ENCODE measurements at regions not wholly inside any gene's neighbourhood (a gene's known extent, or its start where the extent isn't known, plus 50 kb on each side); places are given as distances from the start of the nearest gene placed in this dataset.

GRCh38 chr6:169935861-169936260 lies 184.4 kb downstream of the ERMARD start:
- H3K27ac ChIP-seq (ENCODE audit: low read depth, low read length) = no peak overlapping the region
- no peaks in the 10 kb centered on the region for H3K79me2 ChIP-seq (ENCODE audit: control insufficient read depth, insufficient read depth, low read length, poor library complexity)
- H3K23ac ChIP-seq (ENCODE audit: low read length) = no peak overlapping the region
- no peak for DNase-seq
- H3K27me3 ChIP-seq (ENCODE audit: insufficient read depth, low read length) = no peaks in the 10 kb centered on the region
- H3K36me3 ChIP-seq (ENCODE audit: control insufficient read depth in 1 of 2, insufficient read depth in 2 of 2, low read length in 2 of 2) = no peaks in the 10 kb centered on the region
- H4K12ac ChIP-seq (ENCODE audit: low read depth, low read length) = no peak overlapping the region
- no peak overlapping the region for H3K4me2 ChIP-seq (ENCODE audit: low read length)
- H3K4me3 ChIP-seq (ENCODE audit: low read depth, low read length) = no peak overlapping the region
- H4K8ac ChIP-seq (ENCODE audit: low read depth, low read length) = no peak overlapping the region
- H2BK5ac ChIP-seq (ENCODE audit: low read depth, low read length, poor library complexity) = no peak overlapping the region
- H3K18ac ChIP-seq (ENCODE audit: low read length) = no peak overlapping the region
- H2BK12ac ChIP-seq (ENCODE audit: low read length) = no peak overlapping the region
- peaks cover 18 to 25% of the 10 kb centered on the region in 2 experiments for H3K4me1 ChIP-seq (ENCODE audit: control insufficient read depth in 1 of 2, insufficient read depth in 2 of 2, low read length in 2 of 2)
- no peak overlapping the region for H3K9ac ChIP-seq (ENCODE audit: low read length)
- H2AK5ac ChIP-seq (ENCODE audit: low read length) = no peak overlapping the region
- H3K79me1 ChIP-seq (ENCODE audit: low read length) = peaks cover 3% of the 10 kb centered on the region
- no peak overlapping the region for H3K4ac ChIP-seq (ENCODE audit: low read depth, low read length)
- H2AFZ ChIP-seq (ENCODE audit: insufficient read depth, low read length, poor library complexity) = no peak overlapping the region
- H3K9me3 ChIP-seq (ENCODE audit: insufficient read depth, low read depth, low read length) = no peaks in the 10 kb centered on the region
- H2BK120ac ChIP-seq (ENCODE audit: insufficient read depth, low read length, poor library complexity) = no peak overlapping the region
- H4K91ac ChIP-seq (ENCODE audit: low read depth, low read length) = no peak overlapping the region
- no peak overlapping the region for H3K14ac ChIP-seq (ENCODE audit: low read length)
- WGBS (ENCODE audit: extremely low coverage, insufficient coverage, insufficient read length) = no CpG with 5 or more reads among the region's 8 CpGs

- no peak overlapping the region for H3K14ac ChIP-seq (ENCODE audit: low read length)
- no peak overlapping the region for H3K9ac ChIP-seq (ENCODE audit: low read length)
- peaks cover 16 to 22% of the 10 kb centered on the region in 2 experiments for H3K4me1 ChIP-seq (ENCODE audit: control insufficient read depth in 1 of 2, insufficient read depth in 2 of 2, low read length in 2 of 2)
- H4K8ac ChIP-seq (ENCODE audit: low read depth, low read length) = no peak overlapping the region
- no peak overlapping the region for H3K23ac ChIP-seq (ENCODE audit: low read length)
- H2BK12ac ChIP-seq (ENCODE audit: low read length) = no peak overlapping the region
- no peak overlapping the region for H2BK120ac ChIP-seq (ENCODE audit: insufficient read depth, low read length, poor library complexity)
- no peak overlapping the region for H4K12ac ChIP-seq (ENCODE audit: low read depth, low read length)
- peaks cover 3% of the 10 kb centered on the region for H3K79me1 ChIP-seq (ENCODE audit: low read length)
- H4K91ac ChIP-seq (ENCODE audit: low read depth, low read length) = no peak overlapping the region
- H3K4me3 ChIP-seq (ENCODE audit: low read depth, low read length) = no peak overlapping the region
- no peak overlapping the region for H3K27ac ChIP-seq (ENCODE audit: low read depth, low read length)
- no peak overlapping the region for H3K18ac ChIP-seq (ENCODE audit: low read length)
- H3K27me3 ChIP-seq (ENCODE audit: insufficient read depth, low read length) = no peaks in the 10 kb centered on the region
- H2BK5ac ChIP-seq (ENCODE audit: low read depth, low read length, poor library complexity) = no peak overlapping the region
- WGBS (ENCODE audit: extremely low coverage, insufficient coverage, insufficient read length) = no CpG with 5 or more reads among the region's 14 CpGs
- DNase-seq = no peak
- no peaks in the 10 kb centered on the region for H3K9me3 ChIP-seq (ENCODE audit: insufficient read depth, low read depth, low read length)
- H3K4ac ChIP-seq (ENCODE audit: low read depth, low read length) = no peak overlapping the region
- H3K79me2 ChIP-seq (ENCODE audit: control insufficient read depth, insufficient read depth, low read length, poor library complexity) = no peaks in the 10 kb centered on the region
- H2AFZ ChIP-seq (ENCODE audit: insufficient read depth, low read length, poor library complexity) = no peak overlapping the region
- H3K4me2 ChIP-seq (ENCODE audit: low read length) = no peak overlapping the region
- no peak overlapping the region for H2AK5ac ChIP-seq (ENCODE audit: low read length)
- H3K36me3 ChIP-seq (ENCODE audit: control insufficient read depth in 1 of 2, insufficient read depth in 2 of 2, low read length in 2 of 2) = no peaks in the 10 kb centered on the region
Measured at GRCh38 chr6:169935348-169935718, 183.9 kb downstream of the ERMARD start.

GRCh38 chr6:169934699-169935347 lies 183.4 kb downstream of the ERMARD start:
- Histone ChIP-seq H3K4me1 (ENCODE audit: control insufficient read depth in 1 of 2, insufficient read depth in 2 of 2, low read length in 2 of 2) (peaks cover 14 to 20% of the 10 kb centered on the region in 2 experiments), H4K12ac (ENCODE audit: low read depth, low read length) (no peak overlapping the region), H3K79me1 (ENCODE audit: low read length) (peaks cover 3% of the 10 kb centered on the region), H2BK12ac (ENCODE audit: low read length) (no peak overlapping the region), H2BK120ac (ENCODE audit: insufficient read depth, low read length, poor library complexity) (no peak overlapping the region), H3K79me2 (ENCODE audit: control insufficient read depth, insufficient read depth, low read length, poor library complexity) (no peaks in the 10 kb centered on the region), H4K8ac (ENCODE audit: low read depth, low read length) (no peak overlapping the region), H3K27me3 (ENCODE audit: insufficient read depth, low read length) (no peaks in the 10 kb centered on the region), H2BK5ac (ENCODE audit: low read depth, low read length, poor library complexity) (no peak overlapping the region), H3K9ac (ENCODE audit: low read length) (no peak overlapping the region), H3K4me3 (ENCODE audit: low read depth, low read length) (no peak overlapping the region), H3K9me3 (ENCODE audit: insufficient read depth, low read depth, low read length) (peaks cover under 1% of the 10 kb centered on the region), H3K36me3 (ENCODE audit: control insufficient read depth in 1 of 2, insufficient read depth in 2 of 2, low read length in 2 of 2) (no peaks in the 10 kb centered on the region), H3K4me2 (ENCODE audit: low read length) (no peak overlapping the region), H2AK5ac (ENCODE audit: low read length) (no peak overlapping the region), H4K91ac (ENCODE audit: low read depth, low read length) (no peak overlapping the region), H3K4ac (ENCODE audit: low read depth, low read length) (no peak overlapping the region), H2AFZ (ENCODE audit: insufficient read depth, low read length, poor library complexity) (no peak overlapping the region), H3K27ac (ENCODE audit: low read depth, low read length) (no peak overlapping the region), H3K14ac (ENCODE audit: low read length) (no peak overlapping the region), H3K18ac (ENCODE audit: low read length) (no peak overlapping the region), H3K23ac (ENCODE audit: low read length) (no peak overlapping the region)
- WGBS (ENCODE audit: extremely low coverage, insufficient coverage, insufficient read length) = no CpG with 5 or more reads among the region's 22 CpGs
- no peak for DNase-seq

GRCh38 chr6:169933839-169934698 lies 182.6 kb downstream of the ERMARD start:
- Histone ChIP-seq H2BK12ac (ENCODE audit: low read length) (no peak overlapping the region), H3K27me3 (ENCODE audit: insufficient read depth, low read length) (no peaks in the 10 kb centered on the region), H3K18ac (ENCODE audit: low read length) (no peak overlapping the region), H3K9ac (ENCODE audit: low read length) (no peak overlapping the region), H3K79me2 (ENCODE audit: control insufficient read depth, insufficient read depth, low read length, poor library complexity) (no peaks in the 10 kb centered on the region), H2BK5ac (ENCODE audit: low read depth, low read length, poor library complexity) (no peak overlapping the region), H4K12ac (ENCODE audit: low read depth, low read length) (no peak overlapping the region), H4K8ac (ENCODE audit: low read depth, low read length) (no peak overlapping the region), H3K79me1 (ENCODE audit: low read length) (no peaks in the 10 kb centered on the region), H3K27ac (ENCODE audit: low read depth, low read length) (no peak overlapping the region), H3K4me3 (ENCODE audit: low read depth, low read length) (no peak overlapping the region), H2BK120ac (ENCODE audit: insufficient read depth, low read length, poor library complexity) (no peak overlapping the region), H3K4me2 (ENCODE audit: low read length) (no peak overlapping the region), H3K23ac (ENCODE audit: low read length) (no peak overlapping the region), H3K9me3 (ENCODE audit: insufficient read depth, low read depth, low read length) (peaks cover 8% of the 10 kb centered on the region), H4K91ac (ENCODE audit: low read depth, low read length) (peak overlapping the region; percentile 9), H2AFZ (ENCODE audit: insufficient read depth, low read length, poor library complexity) (no peak overlapping the region), H3K36me3 (ENCODE audit: control insufficient read depth in 1 of 2, insufficient read depth in 2 of 2, low read length in 2 of 2) (no peaks in the 10 kb centered on the region), H3K4ac (ENCODE audit: low read depth, low read length) (no peak overlapping the region), H3K4me1 (ENCODE audit: control insufficient read depth in 1 of 2, insufficient read depth in 2 of 2, low read length in 2 of 2) (peaks cover 14 to 20% of the 10 kb centered on the region in 2 experiments), H3K14ac (ENCODE audit: low read length) (no peak overlapping the region), H2AK5ac (ENCODE audit: low read length) (no peak overlapping the region)
- DNase-seq = no peak
- WGBS (ENCODE audit: extremely low coverage, insufficient coverage, insufficient read length) = no CpG with 5 or more reads among the region's 37 CpGs

Data from trophoblast cell (in vitro differentiated cells and primary cell).